ENCODE measurements at regions not wholly inside any gene's neighbourhood (a gene's known extent, or its start where the extent isn't known, plus 50 kb on each side); places are given as distances from the start of the nearest gene placed in this dataset.

DNA sequence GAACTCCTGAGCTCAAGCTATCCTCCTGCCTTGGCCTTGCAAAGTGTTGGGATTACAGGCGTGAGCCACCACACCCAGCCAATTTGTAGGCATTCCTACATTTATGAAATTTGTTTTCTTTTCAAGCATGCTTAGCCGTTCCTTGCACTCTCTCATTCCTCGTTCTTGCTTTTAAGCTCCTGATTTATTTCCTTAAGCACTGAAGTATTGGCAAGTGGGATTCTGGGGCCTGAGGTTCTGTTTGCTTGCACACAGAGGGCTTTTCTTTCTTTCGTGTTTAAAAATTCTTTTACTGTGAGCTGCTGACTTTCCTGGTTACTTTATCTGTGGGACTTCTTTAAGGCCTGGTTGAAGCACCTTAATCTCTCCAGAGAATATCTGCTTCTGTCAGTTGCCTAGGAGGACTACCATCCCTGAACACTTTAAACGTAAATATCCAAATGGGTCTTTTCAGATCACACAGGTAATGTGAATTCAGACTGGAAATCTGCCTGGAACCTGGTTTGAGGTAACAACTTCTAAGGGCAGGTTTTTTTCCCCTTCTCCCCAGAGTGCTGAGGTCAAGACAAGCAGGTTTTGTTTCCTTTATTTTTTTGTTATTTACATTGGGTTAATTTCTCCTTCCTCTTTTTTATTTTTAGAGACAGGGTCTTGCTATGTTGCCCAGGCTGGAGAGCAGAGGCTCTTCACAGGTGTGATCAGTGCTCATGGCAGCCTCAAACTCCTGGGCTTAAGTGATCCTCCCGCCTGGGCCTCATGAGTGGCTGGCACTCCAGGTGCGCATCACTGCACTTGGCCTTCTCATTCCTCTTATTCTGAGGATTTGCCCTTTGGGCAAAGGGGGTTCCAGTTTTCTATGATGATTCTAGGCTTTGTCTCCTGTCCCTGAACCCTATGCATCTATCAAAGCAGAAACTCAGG lies 102.9 kb downstream of the PFKFB3 start:
- DNase-seq, result no peak

DNA sequence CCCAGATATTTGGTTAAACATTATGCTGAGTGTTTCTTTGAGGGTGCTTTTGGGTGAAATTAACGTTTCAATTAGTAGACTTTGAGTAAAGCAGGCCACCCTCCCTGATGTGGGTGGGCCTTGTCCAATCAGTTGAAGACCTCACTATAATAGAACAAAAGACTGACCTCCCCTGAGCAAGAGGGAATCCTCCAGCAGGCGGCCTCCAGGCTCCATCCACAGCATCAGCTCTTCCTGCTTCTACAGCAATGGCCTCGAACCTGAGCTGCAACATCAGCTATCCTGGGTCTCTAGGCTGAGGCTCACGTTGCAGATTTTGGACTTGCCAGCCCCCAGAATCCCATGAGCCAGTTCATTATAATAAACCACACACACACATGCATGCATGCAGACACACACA lies 104.2 kb downstream of the PFKFB3 start:
- DNase-seq, result no peak

DNA sequence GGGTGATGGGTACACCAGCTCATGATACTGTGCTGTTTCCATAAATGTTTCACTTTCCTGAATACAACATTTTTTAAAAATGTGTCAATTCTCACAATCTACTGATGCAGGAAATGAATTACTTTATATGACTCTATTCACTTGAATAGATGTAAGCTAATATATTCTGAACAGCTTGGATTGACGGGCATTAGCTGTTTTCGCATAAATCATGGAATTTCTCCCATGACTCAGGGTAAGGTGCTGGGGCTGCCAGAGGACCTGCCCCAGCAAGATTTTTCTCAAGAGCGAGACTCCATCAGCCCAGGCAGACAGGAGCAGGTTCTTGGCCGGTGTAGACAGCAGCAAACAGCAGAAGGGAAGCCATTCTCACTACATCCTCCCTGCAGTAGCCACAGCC lies 107.1 kb downstream of the PFKFB3 start:
- no peak for DNase-seq

DNA sequence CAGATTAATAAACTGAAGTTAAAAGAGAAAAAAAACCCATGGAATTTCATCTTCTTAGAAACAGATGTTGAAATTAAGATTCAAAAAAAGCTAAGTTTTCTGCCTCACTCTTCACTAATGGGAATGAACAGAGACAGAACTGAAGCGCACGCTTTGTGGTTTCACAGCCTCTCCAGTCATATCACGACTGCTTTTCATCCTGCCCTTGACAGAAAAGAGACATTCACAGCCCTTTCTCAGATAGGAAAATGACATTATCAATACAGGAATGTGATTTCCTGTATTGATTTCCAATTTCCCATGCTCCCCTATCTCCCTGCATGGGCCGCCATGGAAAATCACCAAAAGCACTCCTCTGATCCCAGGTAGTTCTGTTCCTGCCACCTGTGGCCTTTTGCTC lies 108.2 kb downstream of the PFKFB3 start:
- DNase-seq, result no peak

DNA sequence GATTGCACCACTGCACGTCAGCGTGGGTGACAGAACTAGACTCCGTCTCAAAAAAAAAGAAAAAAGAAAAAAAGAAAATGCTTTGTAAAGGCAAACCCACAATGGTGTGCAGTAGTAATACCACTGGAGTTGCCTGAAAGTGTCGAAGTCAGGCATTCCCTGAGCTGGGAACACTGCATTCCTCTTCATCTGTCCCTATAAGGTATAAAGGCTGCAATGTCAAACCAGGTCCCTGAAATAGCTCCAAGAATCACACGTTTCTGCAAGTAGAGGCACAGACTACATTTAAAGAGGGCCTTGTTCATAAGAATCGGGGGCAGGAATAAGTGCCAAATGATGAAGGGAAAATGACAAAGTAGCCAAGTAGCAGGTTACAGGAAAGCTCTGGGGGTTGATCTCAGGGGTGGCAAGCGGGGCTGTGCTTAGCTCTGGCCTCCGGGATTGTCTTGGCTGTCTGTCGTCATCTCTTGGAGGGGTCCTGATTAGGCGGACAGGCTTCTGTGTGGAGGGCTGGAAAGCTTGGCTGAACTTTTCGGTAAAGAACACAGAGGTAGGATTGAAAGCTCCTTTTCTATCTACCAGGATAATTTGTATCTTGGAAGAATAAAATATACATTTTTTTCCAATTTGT lies 109.1 kb downstream of the PFKFB3 start:
- DNase-seq, result no peak

DNA sequence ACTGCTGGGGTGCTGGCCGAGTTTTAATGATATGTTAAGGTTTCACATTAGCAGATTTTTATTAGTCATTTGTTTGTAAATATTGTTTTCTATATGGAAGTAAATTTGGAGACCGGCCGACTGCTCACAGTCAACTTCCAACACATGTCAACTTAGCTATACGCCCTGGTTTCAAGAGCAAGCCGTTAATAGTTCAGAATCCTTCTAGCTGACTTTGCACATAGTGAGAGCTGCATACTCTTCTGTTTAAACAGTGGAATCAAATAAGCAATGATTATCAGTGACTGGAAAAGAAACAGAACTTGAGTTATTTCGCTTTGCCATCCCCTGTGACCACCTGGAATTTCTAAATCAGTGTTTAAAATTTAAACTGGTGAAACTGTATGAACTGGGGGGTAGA lies 109.9 kb downstream of the PFKFB3 start:
- DNase-seq, result no peak

DNA sequence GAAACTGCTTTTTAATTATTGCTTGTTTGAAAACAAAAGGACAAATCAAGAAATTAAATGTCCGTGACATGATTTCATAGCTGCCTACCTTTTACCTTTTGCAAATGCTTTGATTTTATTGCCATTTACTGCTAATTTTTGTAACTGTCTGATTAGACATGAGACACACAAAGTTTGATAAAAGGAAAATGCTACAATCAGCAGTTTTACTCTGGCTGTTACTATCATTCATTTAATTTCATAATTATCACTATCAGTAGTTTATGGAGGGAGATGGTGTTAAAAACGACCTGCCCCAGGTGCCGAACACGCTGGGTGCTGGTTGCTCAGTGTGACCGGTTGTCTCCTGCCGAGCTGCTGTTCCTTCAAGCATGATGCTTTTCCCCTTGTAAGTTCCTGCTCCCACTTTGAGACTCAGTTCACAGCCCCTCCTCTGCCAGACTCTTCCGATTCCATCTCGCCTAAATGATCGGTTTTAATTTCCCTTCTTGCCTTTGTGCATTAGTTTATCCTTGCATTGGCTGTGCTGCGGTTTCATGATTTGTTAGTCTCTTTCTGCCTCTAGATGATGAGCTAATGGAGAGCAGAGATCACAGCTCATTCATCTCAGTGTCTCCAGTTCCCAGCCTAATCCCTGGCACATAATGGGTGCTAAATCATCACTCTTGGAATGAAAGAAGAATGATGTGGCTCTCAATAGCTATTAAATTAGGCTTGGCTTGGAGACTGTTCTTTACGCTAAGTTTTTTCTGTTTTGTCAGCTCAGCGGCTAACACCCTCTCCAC lies 110.6 kb downstream of the PFKFB3 start:
- DNase-seq, result no peak

DNA sequence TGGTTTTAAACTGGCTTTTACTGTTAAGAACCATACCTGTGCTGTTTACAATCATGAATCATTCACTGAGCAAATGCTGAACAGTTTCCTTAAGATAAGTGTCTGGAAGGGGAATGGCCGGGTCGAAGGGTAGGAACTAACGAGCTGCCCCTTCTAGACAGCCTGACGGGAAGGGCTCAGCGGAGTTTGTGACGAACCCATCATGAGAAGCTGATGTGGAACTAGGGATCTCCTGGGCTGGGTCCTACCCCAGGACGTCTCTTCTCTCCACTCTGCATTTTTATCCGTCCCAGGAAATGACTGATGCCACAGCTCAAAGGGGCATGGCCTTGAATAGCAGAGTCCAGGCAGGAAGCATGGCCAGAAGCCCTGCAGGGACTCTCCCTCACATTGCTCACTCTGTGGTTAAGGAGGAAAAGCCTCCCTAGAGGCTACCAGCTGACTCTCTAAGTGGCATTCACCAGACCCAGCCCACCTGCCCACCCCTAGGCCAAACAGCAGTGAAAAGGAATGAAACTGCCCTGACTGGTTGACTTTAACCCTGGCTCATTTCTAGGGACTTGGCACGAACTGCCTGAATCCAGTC lies 112.0 kb downstream of the PFKFB3 start:
- no peak for DNase-seq

DNA sequence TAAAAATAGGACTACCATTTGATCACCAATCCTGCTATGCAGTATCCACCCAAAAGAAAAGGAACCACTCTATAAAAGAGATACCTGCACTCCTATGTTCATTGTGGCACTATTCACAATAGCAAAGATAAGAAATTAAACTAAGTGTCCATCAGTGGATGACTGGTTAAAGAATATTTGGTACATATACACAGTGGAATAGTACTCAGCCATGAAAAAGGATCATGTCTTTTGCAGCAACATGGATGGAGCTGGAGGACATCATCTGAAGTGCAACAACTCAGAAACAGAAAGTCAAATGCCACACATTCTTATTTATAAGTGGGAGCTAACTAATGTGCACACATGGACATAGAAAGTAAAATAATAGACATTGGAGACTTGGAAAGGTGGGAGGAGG lies 116.4 kb downstream of the PFKFB3 start:
- no peak for DNase-seq

DNA sequence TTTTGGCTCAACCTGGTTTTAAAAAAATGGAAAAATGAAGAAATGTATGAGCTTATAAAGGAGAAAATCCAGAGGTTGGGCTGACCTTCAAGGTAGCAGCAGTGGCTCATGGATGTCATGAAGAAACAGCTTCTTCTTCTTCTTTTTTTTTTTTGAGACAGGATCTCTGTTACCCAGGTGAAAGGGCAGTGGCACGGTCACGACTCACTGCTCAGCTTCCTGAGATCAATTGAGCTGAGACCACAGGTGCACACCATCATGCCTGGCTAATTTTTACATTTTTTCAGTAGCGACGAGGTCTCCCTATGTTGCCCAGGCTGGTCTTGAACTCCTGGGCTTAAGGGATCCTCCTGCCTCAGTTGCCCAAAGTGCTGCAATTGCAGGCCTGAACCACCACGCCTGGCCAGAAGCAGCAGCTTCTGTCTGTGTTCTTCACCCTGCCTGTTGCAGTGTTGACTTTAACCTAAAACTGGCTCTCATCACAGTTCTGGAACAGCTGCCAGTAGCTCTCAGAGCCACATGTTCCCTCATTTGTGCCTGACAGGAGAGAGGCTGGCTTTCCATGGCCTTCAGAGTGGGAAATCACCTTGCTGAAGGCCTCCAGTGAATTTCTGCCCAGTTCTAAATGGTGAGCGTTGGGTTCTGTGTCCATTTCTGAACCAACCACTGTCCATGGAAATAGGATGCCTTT lies 117.7 kb downstream of the PFKFB3 start:
- DNase-seq, result no peak

DNA sequence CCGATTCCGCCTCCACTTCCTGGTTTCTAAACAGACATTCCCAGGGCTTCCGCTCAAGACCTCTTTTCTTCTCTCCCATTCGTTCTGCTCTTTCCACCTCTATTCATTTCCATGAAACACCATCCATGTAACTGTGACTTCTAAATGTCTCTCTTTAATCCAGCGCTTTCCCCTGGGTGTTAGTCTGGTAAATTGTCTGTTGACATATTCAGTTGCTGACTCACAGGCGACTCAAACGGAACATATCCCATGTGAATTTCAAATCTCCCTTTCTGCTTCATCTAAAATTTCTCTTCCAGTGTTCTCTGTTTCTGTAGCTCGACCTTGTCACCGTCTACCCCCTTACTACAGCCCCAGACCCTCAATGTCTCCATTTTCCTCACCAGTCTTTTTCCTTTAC lies 119.1 kb downstream of the PFKFB3 start:
- no peak for DNase-seq

DNA sequence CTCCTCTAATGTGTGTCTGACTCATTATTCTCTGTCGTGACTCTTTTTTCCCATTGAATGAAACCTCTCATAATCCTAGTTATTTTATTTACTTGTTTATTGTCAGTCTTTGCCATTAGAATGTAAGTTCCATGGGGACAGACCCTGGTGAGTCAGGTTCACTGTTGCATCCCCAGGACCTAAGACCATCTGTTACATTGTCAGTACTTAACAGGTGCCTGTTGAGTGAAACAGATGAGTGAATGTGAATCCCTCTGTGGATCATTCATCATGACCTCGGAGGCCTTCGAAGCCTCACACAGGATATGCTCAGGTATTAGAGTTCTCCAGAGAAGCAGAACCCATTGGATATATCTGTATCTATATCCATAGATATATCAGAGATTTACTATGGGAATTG lies 120.1 kb downstream of the PFKFB3 start:
- no peak for DNase-seq

DNA sequence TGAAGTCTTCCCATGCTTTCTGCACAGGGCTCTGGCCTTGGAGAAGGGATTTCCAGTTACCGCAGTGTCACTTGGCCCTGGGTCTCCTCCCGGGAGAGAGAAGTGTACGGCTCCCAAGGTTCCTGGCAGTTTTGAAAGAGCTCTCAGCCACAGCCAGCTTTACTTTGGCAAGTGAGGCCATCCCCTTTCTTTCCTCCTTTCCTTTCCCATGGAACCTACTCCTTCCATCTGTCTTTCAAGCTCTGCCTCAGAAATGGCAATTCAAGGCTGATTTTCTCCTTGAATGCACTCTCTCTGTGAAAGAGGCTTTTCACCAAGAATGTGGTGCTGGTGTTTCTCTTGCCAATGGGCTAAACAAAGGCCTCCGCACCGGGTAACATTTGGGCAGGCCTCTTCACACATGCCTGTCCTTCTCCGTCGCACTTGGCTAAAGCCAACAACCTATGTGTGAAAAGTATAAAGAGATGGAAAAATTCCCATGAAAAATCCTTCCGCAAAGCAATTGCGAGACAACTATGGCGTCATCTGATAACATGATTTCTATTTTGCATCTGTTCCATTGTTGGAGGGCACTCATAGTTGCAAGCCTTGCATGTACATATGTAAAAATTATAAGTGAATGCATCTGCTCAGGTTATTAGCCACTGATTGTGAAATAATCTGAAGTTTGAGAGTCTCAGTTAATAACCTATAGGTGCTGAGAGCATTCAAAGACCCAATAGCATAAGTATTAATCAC lies 125.4 kb downstream of the PFKFB3 start:
- no peak for DNase-seq

DNA sequence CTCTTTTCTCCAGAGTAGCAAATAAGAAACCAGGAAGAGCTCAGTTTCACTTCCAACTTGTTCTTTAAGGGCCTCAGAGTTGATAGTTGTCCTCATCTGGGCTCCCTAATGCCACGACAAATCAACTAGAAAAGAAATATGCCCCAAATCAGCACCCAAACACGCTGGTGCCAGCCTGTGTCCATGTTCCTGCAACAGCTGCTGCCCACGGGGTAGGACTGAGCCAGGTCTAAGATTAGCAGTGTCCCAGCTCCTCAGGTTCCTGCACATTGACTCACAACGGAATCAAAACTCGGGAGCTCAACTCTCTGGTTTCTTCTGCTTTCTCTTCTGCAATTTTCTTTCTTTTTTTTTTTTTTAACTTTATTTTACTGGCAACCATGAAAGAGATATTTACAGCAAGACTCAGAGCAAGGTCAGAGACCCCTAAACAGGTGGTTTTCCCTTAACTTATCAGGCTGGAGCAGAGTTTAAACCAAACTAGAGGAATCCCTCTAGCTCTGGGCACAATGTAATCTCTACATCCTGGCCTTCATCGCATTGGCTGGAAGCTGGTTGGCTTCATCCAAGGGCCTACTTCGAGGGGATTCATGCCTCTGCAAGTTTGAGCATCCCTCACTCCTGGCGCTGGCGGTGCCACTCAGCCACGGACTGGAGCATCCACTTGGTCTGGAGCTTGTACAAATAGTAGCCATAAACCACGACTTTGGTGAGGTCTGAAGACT lies 126.1 kb downstream of the PFKFB3 start:
- no peak for DNase-seq

DNA sequence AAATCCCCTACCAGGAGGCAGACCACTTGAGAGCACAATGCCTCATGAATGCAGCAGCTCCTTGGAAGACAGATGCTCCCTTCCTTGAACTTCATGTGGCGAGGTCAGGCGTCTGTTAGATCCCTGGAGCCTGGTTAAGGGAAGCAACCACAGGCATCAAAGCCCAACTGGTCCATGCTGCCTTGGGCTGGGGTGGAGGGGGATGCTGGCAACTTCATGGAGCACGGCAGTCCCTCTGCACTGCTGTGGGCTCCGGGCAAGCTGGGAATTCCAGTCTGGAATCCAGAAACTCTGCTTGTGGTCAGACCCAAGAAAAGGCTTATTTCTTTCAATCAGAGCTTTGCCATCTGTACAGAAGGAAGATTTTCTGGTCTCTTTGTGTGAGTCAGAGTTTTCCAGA lies 130.4 kb downstream of the PFKFB3 start:
- DNase-seq, result no peak

DNA sequence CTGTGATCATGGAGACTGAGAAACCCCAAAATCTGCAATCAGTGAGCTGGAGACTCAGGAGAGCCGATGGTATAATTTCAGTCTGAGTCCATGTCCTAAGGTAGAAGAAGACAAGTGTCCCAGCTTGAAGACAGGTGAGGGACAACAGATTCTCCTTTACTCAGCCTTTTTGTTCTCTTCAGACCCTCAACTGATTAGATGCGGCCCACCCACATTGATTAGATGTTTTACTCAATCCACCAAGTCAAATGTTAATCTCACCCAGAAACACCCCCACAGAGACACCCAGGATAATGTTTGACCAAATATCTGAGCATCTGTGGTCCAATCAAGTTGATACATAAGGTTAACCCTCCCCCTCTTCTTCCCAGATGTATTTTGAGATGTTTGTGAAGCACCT lies 131.2 kb downstream of the PFKFB3 start:
- DNase-seq, result no peak

DNA sequence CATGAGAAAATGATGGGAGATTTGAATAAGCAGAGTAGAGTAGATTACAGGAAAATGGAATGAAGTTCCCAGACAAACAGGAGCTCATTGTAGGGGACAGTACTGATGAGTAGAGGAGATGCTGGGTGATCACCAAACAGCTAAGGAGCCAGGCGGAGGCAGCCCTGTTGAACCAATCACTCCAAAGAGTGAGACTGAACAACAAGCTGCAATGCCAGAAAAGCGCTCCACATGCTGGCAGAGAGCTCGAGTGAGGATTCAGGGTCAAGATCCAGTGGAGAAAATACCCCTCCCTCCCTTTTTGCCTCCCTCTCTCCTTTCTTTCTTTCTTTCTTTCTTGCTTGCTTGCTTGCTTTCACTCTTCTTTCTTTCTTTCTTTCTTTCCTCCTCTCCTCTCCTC lies 133.3 kb downstream of the PFKFB3 start:
- no peak for DNase-seq

DNA sequence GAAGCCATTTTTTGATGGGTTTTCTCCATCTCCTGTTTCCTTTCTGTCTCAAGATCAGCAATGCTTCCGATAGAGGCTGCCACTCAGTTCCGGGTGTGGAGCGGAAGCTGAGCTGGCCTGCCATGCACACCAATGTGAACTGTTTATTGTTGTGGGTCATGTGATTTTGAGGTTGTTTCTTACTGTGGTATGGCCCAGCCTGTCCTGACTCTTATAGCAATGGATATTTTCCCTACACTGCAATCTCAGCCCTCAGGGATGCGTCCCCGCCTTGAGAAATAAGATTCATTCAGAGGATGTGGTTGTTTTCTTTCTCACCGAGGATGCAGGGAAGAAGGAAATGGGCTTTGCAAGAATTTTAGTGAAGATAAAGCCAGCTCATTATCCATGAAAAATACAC lies 134.7 kb downstream of the PFKFB3 start:
- no peak for DNase-seq

DNA sequence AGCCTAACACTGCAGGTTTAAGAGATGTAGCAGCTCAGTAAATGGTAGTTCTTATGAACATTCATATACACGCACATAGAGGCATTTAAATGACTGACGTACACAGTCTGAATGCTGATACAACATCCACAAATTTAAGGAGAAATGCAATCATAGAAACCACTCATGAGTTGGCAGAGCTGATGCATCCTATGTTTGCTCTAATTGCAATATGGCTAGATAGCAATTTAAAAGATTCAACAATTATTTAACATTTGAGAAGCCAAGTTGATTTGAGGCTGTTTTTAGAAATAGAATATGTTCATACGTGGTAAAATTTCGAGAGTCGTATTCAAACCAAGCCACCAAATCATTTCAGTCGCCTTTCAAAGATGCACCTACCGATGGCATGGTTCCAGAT lies 135.6 kb downstream of the PFKFB3 start:
- no peak for DNase-seq

DNA sequence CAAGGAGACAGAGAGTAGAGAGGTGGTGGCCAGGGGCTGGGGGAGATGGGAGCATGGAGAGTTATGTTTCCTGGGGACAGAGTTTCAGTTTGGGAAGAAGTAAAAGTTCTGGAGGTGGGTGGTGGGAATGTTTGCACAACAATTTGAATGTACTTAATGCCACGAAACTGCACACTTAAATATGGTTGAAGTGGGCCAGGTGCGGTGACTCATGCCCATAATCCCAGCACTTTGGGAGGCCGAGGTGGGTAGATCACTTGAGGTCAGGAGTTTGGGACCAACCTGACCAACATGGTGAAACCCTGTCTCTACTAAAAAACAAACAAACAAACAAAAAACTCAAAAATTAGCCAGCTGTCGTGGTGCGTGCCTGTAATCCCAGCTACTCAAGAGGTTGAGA lies 137.2 kb downstream of the PFKFB3 start:
- no peak for DNase-seq

DNA sequence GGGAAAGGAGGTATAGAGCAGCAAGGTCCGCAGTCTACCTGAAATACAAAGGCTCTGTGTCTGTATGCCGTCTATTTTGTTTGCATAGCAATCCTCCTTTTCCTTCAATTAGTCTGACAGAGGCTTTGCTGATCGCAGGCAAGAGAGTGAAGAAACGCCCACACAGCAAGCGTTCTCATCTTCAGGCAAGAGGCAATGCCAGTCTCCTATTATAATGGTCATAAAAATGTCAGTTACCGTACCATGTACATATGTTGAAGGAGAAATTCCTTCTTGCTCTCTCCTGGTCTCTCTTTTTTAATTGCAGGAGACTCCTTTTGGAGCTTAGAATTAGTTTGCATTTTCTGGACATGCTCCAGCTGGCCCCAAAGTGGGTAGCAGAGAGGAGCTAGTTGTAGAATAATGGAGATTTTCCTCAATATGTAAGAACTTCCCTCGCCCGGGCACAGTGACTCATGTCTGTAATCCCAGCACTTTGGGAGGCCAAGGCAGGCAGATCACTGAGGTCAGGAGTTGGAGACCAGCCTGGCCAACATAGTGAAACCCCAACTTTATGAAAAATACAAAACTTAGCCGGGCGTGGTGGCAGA lies 139.5 kb downstream of the PFKFB3 start:
- DNase-seq, result no peak

Measured in activated gamma-delta T cell (primary cell).